GM21786 (cell line): ENCODE measurements at regions not wholly inside any gene's neighbourhood (a gene's known extent, or its start where the extent isn't known, plus 50 kb on each side); places are given as distances from the start of the nearest gene placed in this dataset.
"Not testable (repeated sequence)": the region's sequence is repeated elsewhere in the genome, so short reads cannot be mapped to it uniquely, and the experiment has no call there.

ENCODE experiments used
- ATAC-seq: cut with Tn5 transposase; IDR thresholded peaks from one replicate; pipeline ENCODE4 v1.9.1; 2021; ENCODE audit not compliant: unreplicated experiment

DNA sequence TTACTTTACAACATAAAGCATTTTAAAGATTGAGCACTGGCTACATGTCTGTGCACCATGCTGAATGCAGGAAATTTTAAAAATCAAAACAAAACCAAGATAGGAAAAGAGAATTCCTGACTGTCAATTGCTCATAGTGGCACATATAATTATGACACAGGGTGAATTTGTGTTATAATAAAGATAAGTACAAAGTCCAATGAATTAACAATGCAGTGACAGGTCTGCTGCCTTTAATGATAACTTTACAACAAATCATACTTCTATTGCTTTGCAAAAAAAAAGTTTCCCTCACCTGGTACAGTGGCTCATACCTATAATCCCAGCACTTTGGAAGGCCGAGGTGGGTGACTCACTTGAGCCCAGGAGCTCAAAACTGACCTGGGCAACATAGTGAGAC lies 93.8 kb upstream of the OSBPL8 start:
- ATAC-seq: no peak

DNA sequence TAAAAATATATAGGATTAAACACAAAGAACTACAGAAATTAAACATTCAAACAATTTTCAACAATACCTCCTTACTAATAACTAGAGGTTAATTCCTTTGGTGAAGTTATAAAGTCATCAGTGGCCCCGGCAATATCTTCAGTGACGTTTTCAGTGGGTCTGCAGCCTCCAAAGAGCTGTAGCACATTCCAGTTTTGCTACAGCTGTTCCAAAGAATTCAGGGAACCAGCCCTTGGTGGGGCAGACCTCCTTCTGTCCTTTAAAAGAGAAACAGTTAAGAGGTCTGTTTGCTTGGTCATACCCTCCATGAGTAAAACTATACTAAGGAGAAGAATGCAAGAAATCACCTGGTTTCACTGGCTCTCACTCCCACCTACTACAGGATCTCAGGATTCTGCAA lies 99.2 kb upstream of the ZDHHC17 start:
- no peak for ATAC-seq

DNA sequence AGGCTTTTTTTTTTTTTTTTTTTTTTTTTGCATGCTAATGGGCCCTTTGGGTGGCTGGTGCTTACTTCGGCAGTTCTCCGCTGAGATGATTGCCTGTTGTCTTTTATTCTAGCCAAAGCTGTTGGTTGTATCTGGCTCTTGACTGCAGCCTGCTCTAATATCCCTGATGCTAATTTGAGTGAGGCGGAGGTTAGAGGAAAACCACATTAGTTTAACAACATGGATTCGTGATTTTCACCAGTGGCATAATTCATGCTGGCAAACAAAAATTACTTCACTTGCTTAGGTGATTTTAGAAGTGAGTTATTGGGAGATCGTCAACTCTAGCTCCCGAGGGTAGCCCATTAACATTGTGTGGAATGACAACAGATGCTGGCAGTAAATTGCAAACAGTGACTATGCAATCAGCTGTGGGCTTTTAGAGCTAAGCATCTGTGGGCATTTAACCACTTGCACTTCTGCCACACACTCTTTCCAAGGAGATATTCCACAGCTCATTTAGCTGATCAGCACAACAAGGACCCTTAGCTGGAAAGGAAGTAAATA lies 97.6 kb upstream of the ZDHHC17 start:
- no peak for ATAC-seq

DNA sequence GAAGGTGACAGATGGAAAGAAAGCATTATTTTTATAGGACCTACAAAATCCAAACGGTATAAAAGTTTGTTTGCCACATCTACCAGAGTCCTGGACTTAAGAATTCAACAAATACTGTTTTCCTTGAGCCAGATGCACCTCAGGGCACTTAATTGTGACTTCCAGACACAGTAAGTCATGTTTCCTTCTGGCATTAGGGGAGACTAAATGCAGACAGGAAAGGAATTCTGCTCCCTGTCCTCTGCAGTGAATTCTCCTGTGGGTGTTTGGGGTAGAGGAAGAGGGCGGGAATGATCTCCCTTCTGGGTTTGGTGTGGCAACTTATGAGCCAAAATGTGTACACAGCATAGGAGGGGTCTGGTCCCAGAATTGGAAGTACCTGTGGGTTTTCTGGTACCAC lies 93.9 kb upstream of the ZDHHC17 start:
- ATAC-seq: no peak

DNA sequence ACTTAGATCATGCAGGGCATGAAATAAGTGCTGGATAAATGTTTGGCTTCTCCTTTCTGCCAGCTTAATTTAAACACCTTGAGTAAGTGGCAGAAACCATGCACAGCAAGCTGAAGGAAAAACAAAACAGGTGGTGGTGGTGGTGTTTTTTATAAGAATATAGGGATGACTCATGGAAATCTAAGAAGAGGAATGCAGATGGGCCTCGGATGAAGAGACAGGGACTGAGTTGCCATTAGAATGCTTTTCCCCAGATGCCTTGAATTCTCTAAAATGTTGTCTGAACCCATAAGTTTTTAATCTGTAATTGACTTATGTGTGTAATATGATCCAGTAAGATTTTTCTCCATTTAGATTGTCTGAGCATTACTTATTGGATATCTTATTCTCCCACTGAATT lies 93.1 kb upstream of the ZDHHC17 start:
- no peak for ATAC-seq

DNA sequence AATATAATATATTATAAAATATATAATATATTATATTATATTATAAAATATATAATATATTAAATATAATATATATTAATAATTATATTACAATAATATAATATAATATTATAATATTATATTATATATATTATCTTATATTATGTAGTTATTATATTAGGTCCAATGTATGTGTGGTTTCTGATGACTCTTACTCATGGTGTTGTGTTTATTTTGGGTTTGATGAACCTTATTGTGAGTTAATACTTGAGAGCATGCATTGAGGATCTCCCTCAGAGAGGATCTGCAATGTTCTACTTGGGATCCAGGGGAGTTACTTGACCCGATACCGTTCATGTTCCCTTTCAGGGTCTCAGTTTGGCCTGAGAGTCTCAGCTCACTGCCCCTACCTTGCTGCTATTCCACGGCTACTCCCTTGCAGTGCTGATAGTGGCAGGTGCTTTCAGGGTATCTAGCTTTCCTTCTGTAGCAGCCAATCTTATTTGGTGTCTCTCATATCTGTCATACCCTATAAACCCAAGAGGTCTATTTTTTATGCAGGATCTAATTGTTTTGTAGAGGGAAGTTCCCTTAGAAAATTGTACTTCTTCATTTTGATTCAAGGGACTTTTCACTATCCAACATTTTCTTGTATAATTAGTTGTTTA lies 89.1 kb upstream of the ZDHHC17 start:
- ATAC-seq: no peak

DNA sequence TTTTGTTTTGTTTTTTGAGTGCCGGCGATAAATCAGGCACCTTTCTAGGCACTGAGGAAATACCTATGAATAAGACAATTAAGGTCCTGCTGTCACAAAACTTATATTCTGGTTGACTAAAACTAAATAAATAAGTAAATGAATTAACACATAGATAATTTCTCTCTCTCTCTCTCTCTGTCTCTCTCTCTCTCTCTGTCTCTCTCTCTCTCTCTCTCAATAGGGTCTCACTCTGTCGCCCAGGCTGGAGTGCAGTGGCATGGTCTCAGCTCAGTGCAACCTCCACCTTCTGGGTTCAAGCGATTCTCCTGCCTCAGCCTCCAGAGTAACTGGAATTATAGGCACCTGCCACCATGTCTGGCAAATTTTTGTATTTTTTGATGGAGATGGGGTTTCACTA lies 87.7 kb upstream of the ZDHHC17 start:
- not testable (repeated sequence) for ATAC-seq

DNA sequence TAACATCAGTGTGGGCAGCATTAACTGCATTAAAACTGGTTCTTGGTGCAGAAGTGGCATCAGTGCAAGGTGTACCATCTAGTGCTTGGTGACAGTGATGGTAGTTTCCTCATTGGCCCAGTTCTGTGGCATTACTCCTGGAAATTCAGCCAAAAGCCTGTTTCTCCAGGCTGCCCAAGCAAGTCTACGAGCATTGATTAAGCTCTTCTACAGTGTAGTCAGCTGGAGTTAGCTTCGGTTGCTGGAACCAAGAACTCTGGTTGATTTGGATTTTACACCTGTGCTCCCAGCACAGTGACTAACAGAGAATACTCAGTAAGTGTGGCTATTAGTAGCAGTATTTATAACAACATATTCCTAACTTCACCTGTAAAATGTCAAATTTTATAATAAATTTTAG lies 84.9 kb upstream of the ZDHHC17 start:
- no peak for ATAC-seq

DNA sequence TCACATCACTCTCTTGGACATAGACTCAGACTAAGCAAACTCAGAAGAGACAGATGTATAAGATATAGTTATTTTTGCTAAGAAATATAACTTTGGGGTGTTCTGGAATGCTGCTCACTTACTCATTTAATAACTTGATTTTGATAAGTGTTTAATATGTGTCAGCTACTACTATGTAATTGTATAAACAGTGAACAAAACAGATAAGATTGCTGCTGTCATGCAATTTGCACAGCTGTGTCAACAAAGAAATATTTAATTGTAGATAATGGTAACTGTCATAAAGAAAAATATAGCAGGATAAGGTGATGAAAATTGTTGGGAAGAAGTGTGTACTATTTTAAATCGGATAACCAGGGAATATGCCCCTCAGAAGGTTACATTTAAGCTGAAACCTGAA lies 84.1 kb upstream of the ZDHHC17 start:
- no peak for ATAC-seq

DNA sequence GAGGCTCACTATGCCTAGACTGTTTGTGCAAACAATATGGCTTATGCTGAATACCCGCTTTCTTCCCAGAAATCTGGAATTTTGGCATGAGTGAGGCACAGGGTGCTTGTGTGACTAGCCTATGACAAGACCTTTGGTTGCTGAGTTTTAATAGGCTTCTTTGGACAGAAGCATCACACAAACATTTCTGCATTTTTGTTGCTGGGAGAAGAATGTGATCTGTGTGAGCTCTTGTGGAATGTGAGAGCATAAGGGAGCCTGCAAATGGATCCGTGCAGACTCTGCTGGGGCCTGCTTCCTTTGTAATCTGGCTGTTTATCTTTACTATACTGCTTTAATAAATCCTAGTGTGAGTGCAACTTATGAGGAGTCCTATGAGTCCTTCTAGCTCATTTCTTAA lies 83.0 kb upstream of the ZDHHC17 start:
- no peak for ATAC-seq

DNA sequence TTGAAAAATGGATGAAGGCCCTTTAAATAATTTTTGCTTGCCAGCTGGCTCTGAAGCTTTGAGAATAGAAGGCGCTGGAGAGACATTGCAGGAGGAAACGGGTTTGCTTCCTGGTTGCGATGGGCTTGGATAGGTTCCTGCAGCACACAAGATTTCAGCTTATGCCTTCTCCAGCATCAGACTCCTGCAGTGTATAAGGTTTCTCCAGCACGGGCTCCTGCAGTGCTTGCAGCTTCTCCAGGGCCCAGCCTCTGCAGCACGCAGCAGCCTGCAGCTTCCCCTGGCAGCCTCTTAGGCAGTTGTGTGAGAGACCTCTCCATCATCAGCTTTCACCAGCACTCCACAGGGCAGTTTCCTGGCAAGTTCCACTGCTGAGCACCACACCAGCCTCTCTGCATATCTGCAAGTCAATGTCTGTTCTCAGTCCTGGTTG lies 78.7 kb upstream of the ZDHHC17 start:
- no peak for ATAC-seq

DNA sequence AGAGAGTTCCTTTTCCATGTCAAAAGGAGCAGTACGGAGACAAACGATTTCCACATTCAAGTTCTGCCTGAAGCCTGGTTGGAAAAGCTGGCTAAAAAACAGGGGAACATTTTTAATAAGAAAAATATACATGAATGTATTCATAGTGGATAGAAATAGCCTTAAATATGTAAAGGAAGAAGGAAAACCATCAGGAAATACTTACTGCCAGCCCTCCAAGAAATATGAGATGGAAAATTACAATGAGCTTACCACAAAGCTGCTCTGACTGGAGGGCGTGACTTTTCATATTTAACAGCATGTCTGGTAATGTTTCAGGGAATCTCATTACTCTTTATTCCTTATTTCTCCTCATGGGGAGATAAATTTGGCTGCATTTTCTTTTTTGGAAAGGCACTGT lies 75.9 kb upstream of the ZDHHC17 start:
- no peak for ATAC-seq

DNA sequence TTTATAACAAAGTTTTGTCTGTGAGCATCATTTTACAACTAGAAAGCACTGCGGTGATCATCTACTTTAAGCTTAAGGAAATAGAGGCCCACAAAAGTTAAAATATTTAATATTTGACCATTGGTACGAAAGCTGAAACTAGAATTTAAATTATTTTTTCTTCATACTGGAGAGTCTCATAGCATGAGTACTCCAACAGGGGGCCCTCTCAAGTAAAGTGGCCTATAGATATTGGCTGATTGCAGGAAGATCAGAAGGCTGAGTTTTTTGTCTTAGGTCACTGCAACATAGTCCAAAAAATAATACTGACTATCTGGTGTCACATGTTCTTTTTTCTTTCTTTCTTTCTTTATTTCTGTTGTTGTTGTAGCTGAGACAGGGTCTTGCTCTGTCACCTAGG lies 75.3 kb upstream of the ZDHHC17 start:
- no peak for ATAC-seq

DNA sequence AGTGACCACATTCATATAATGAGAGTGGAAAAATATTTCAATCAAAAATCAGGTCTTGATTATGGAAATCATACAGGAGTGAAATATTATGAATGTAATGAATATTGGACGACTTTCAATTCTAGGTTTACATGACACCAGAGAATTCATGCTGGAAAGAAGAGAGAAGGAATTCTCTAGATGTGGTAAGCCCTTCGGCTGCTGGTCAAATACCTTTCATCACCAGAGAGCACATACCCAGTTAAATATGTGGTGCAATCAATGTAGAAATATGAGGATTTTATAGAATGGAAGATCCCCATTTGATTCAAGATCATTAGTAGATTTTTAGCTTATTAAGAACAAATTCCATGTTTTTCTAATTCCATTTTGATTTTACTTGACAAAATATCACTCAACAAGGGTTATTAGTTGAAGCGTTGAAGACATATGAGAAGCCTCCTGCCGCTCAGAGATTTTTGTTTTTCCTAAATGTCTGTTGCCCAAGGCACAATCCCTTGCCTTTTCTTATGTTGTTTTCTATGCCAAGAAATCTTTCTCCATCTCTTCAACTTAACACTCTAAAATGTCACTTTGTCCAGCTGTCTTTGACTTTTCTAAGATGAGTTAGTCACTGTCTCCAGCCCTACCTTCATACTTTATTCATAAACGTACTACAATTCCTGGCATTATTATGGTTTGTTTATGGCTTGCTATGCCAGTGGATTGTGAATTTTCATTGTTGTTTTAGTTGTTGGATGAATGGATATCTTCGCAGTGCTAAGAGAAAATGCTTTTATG lies 72.8 kb upstream of the ZDHHC17 start:
- no peak for ATAC-seq

DNA sequence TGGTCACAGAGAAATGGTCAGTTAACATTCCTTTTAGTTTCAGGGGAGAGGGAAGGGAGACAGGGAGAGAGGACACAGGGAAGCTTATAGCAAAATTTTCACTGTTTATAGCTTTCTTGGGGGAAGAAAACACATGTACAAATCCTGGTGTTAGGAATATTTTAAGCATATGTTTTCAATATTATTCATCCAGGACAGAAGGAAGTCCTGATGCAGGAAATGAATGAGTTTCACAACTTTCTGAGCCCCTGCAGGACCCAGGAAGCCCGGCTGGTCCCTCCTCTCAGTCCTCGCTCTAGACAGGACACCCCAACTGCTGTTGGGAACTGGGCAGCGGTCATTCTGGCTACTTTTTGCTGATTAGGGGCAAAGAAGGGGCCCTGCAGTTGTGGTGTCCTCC lies 71.1 kb upstream of the ZDHHC17 start:
- no peak for ATAC-seq

DNA sequence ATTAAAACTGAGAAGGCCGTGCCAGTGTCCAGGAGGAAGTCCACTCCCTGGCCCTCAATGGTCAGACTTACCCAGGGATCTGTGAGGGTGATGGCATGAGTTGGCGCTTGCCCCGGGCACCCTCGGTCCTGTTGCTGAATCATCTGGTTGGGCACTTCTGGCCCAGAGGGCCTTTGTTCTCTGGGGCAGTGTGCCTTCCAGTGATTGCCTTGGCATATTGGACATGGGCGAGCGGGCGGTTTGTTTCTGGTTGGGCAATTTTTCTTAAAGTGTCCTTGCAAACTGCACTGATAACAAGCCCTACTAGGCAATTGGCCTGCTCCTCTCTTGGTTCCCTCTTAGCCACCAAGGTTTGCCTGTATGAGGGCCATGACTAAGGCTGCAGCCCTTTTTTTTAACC lies 69.5 kb upstream of the ZDHHC17 start:
- ATAC-seq: no peak

DNA sequence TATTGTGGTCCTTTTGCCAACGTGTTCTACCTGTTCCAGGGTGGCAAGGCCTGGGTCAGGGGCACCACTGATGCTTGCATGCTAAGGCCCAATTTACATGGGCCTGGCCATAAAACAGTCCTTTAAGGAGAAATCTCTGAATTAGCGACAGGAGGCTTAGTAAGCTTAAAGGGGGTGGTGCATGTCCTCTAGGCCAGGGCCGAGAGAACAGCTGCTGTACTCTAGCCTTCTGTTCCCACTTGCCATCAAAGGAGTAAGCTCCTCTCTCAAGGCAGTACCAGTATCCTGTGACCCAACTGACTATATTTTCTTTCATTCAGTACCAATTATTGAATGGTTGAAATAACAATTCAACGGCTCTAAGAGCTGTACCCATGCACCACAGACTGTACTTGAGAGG lies 67.7 kb upstream of the ZDHHC17 start:
- no peak for ATAC-seq

DNA sequence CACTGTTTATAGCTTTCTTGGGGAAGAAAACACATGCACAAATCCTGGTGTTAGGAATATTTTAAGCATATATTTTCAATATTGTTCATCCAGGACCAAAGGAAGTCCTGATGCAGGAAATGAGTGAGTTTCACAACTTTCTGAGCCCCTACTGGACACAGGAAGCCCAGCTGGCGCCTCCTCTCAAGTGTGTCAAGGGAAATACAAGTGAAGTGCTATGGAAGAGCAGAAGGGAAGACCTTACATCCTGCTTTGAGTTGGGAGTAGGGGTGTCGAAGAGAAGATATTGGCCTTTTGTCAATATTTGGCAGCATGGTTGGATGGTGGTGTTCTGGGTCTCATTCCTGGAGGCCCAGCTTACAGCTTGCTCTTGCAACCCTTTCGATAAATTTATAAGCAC lies 66.1 kb upstream of the ZDHHC17 start:
- ATAC-seq: no peak

DNA sequence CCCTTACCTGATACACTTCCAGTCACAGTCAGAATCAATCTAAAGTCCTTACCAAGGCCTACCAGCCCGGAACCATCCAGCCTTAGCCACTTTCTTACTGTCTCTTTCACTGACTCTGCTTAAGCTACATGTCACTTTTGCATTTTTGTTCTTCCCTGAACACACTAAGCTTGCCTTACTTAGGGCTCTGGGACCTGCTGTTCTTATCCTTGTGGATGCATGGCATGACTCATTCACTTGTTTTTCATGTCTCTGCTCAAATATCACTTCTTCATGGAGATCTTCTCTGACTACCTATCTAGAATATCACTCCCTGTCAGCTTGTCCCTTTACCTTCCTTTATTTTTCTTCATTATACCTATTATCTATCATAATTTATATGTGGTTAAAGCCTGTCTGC lies 65.6 kb upstream of the ZDHHC17 start:
- ATAC-seq: no peak

DNA sequence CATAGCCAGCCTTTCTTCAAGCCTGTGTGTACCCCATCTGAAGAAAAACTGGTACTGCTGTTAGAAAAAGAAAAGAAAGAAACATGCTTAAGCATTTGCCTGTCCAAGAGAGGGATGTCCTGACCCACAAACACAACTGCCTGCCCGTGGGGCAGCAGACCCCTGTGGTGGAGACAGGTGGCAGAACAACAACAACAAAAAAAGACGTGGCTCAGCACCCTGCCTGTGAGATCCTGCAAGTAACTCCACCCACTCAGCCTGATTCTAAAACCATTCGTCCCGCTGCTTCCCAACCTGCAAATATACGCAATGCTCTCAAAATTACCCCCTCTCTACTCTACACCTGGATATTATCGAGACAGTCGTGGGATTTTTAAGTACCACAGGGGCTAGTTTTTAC lies 64.9 kb upstream of the ZDHHC17 start:
- ATAC-seq: no peak

DNA sequence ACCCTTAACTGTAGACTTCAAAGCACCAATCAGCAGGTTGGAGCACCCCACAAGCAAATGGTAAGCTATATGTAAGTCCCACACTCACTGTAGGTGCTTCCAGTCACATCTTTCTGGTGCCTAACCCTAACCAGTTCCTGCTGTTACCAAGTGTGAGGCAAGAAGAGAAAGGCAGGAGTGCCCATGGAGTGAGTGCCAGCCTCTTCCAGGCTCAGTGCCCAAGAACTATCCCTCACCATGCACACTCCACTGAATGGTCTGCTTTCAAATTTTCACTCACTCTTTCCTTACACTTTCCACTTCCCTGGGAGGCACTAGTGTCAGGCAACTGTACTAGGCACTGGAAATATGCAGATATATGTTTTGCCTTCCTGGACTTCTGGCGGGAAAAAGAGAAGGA lies 62.2 kb upstream of the ZDHHC17 start:
- ATAC-seq: no peak

DNA sequence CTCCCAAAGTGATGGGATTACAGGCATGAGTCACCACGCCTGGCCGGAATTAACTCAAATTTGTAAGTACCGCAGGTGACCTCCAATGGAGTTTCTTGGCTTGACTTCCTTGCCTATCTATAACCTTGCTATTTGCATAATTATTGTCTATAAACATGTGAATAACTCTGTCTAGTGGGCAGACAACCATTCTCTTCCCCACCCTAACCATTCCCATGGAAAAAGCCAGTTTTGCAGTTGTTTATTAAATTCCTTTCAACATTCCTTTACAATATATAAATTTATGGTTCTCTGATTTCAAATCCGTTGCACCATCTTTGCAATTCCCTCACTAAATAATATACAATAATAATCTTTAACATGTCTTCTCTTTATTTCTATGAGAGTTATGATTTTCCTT lies 61.0 kb upstream of the ZDHHC17 start:
- no peak for ATAC-seq

DNA sequence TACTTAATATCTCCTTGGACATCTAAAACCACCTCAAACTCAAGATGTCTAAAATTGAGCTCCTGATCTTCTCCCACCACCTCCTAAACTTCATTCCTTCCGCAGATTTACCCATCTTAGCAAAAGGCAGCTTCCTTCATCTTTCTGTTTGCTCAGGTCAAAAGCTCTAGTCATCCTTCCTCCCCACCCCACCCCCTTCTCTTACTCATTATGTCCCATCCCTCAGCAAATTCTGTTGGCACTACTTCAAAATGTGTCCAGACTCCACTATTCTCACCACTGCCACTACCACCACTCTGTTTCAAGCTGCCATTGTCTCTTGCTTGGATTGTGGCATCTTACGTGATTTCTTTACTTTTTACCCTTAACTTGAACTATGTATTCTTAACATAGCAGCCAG lies 59.2 kb upstream of the ZDHHC17 start:
- ATAC-seq: no peak
